Natural killer cell (primary cell): ENCODE measurements at regions not wholly inside any gene's neighbourhood (a gene's known extent, or its start where the extent isn't known, plus 50 kb on each side); places are given as distances from the start of the nearest gene placed in this dataset.
A peak's percentile ranks its signal among the peaks of the same experiment; 100 is the strongest.

Experiments used
- ATAC-seq, 3 donors: fragments of 150-1000 bp in 2 of 3; fragments of 200-7000 bp in 1 of 3; cut with Tn5 transposase; 1 replicate in 1 of 3; 2 replicates in 2 of 3; pipeline ENCODE4 v1.10.0; 2021; ENCODE audit warnings: mild to moderate bottlenecking in 2 of 3, moderate library complexity in 2 of 3
- DNase-seq, 2 donors: peaks; one replicate each; pipeline versions ENCODE4 v3.0.0 to v3.0.0-alpha.2; 2013 to 2021; ENCODE audit warnings: mixed read lengths in 1 of 2
- H3K27ac ChIP-seq: one replicate; pipeline ENCODE4 v1.5.1; 2013; ENCODE audit warnings: mild to moderate bottlenecking, low read length
- H3K27me3 ChIP-seq: one replicate; pipeline ENCODE4 v1.6.1; 2013; ENCODE audit warnings: low read length; ENCODE audit not compliant: control insufficient read depth, insufficient read depth
- H3K36me3 ChIP-seq: one replicate; pipeline ENCODE4 v1.6.1; 2013; ENCODE audit warnings: low read length; ENCODE audit not compliant: control insufficient read depth, insufficient read depth
- H3K4me1 ChIP-seq: one replicate; pipeline ENCODE4 v1.6.1; 2013; ENCODE audit warnings: low read length; ENCODE audit not compliant: control insufficient read depth, insufficient read depth
- H3K4me3 ChIP-seq: one replicate; pipeline ENCODE4 v1.5.1; 2013; ENCODE audit warnings: low read length
- H3K9me3 ChIP-seq: one replicate; pipeline ENCODE4 v1.6.1; 2013; ENCODE audit warnings: low read length; ENCODE audit not compliant: control insufficient read depth, insufficient read depth
- H3K27ac Mint-ChIP-seq, 2 donors: one replicate each; pipeline ENCODE4 v1.8.0; 2022; ENCODE audit warnings: mild to moderate bottlenecking in 2 of 2, mixed read lengths in 2 of 2, moderate library complexity in 1 of 2
- H3K27me3 Mint-ChIP-seq, 2 donors: one replicate each; pipeline ENCODE4 v1.8.0; 2022; ENCODE audit warnings: low read depth in 2 of 2, mixed read lengths in 2 of 2
- H3K36me3 Mint-ChIP-seq: one replicate; pipeline ENCODE4 v1.8.0; 2022; ENCODE audit warnings: mixed read lengths
- H3K4me1 Mint-ChIP-seq, 2 donors: one replicate each; pipeline ENCODE4 v1.8.0; 2022; ENCODE audit warnings: mixed read lengths in 2 of 2
- H3K4me3 Mint-ChIP-seq: one replicate; pipeline ENCODE4 v1.8.0; 2022; ENCODE audit warnings: mild to moderate bottlenecking, moderate library complexity, mixed read lengths
- H3K9me3 Mint-ChIP-seq, 2 donors: one replicate each; pipeline ENCODE4 v1.8.0; 2022; ENCODE audit warnings: mixed read lengths in 2 of 2
- CTCF ChIP-seq: fragments of 200-600 bp; IDR thresholded peaks from one replicate; pipeline ENCODE4 v1.8.0; 2022; ENCODE audit warnings: antibody characterized with exemption
- WGBS: methylation state at CpG from one replicate; pipeline ENCODE4 v1.1.7; 2013; ENCODE audit warnings: missing lambda C conversion rate; ENCODE audit not compliant: insufficient coverage; 5-methylcytosine and 5-hydroxymethylcytosine counted together
- intact Hi-C: fragments of 100-400 bp; cut with micrococcal nuclease; formaldehyde crosslinking; loops from one replicate; pipeline ENCODE4 v1.14.2; 2022

DNA sequence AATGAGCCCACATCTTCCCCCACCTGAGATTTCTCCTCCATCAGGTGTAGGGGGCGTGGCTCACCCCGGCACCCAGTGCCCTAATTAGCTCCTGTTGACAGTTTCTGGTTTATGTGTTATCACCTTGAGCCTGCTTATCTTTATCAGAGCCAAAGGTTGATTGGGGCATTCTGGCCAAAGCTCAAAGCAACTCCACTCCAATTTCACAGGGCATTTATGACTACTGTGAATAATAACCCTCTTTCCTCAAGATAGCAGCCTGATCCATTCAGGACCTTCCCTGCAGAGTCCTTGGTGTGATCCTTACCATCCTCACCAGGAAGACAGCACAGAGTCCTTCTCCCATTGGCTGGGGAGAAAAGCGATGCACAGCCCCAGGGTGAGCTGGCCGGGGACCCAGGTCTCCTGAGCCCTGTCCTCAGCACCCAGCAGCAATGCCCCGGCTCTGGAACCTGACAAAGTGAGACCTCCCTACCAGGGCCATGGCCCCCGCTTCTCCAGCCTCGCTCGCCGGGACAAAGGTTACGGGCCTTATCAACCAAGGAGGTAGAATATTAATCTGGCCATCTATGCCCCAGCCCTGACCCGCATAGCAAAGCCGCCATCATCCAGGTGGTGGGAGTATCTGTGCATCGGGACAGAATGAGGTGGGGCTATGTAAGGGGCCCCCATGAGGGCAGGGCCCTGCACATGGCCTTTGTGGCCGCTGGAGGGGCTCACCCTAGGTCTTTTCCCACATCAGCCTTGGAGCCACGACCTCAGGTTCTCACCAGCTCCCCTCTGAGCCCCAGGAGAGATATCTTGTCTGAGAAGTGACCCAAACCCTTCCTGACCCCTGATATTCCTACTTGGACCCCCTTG, 64.5 kb downstream of the ZFP36L2 start:
- no peak for TF ChIP-seq CTCF
- no peaks in the 10 kb centered on the region for H3K36me3 Mint-ChIP-seq

DNA sequence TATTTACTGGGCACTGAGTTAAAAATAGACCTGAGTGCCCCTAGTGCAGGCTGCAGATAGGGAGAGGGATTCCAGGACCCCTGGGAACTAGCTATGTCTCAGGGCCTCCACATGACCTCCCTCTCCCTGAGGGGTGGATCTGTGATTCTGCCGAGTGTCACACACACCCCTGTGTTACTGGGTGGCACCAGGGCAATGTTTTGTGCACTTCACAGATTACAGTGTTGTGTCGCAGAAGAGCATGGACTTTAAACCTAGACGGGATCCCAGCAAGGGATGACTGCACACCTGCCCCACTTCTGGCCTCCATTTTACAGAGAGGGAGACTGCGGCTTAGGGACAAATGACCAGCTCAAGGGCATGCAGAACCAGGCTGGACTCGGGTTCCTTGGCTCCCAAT, 65.6 kb downstream of the ZFP36L2 start:
- peaks cover 33 to 46% of the 10 kb centered on the region in 2 donors for H3K4me1 Mint-ChIP-seq
- intact Hi-C loops = no loop called here
- no peaks in the 10 kb centered on the region for H3K36me3 Mint-ChIP-seq
- Histone ChIP-seq H3K27me3 (no peaks in the 10 kb centered on the region), H3K4me1 (peaks cover 70% of the 10 kb centered on the region), H3K4me3 (no peak overlapping the region), H3K36me3 (no peaks in the 10 kb centered on the region), H3K27ac (peak overlapping the region; percentile 97), H3K9me3 (no peaks in the 10 kb centered on the region)
- H3K4me3 Mint-ChIP-seq = no peak overlapping the region
- H3K27me3 Mint-ChIP-seq = no peaks in the 10 kb centered on the region
- H3K27ac Mint-ChIP-seq = peak overlapping the region; percentile 95 to 97
- ATAC-seq (no peak), DNase-seq (no peak)
- TF ChIP-seq CTCF = no peak
- H3K9me3 Mint-ChIP-seq = no peaks in the 10 kb centered on the region
- WGBS = 78% methylated on average over 5 of the region's 5 CpGs

More for the DNA sequence above, 64.5 kb downstream of the ZFP36L2 start:
- ATAC-seq (no peak), DNase-seq (no peak)
- peak overlapping the region; percentile 95 to 97 for H3K27ac Mint-ChIP-seq
- no peaks in the 10 kb centered on the region for H3K9me3 ChIP-seq
- 92% methylated on average over 15 of the region's 15 CpGs for WGBS
- intact Hi-C loops = no loop called here
- H3K27ac ChIP-seq = no peak overlapping the region
- H3K4me1 ChIP-seq = peaks cover 68% of the 10 kb centered on the region
- no peaks in the 10 kb centered on the region for H3K9me3 Mint-ChIP-seq
- no peaks in the 10 kb centered on the region for H3K36me3 ChIP-seq
- H3K4me3 Mint-ChIP-seq = peak overlapping the region; percentile 13
- H3K27me3 Mint-ChIP-seq = no peaks in the 10 kb centered on the region
- no peaks in the 10 kb centered on the region for H3K27me3 ChIP-seq
- H3K4me1 Mint-ChIP-seq = peaks cover 34 to 45% of the 10 kb centered on the region in 2 donors
- no peak overlapping the region for H3K4me3 ChIP-seq

- H3K4me1 ChIP-seq = peaks cover 75% of the 10 kb centered on the region
- H3K4me3 ChIP-seq = no peak overlapping the region
These were observed 66.6 kb downstream of the ZFP36L2 start for GRCh38 chr2:43159797-43160196.

More at GRCh38 chr2:43159797-43160196, 66.6 kb downstream of the ZFP36L2 start:
- peak overlapping the region; percentile 64 for H3K4me3 Mint-ChIP-seq
- no peaks in the 10 kb centered on the region for H3K36me3 Mint-ChIP-seq
- H3K27ac ChIP-seq = peak overlapping the region; percentile 97
- no peak for ATAC-seq
- peaks cover 27 to 44% of the 10 kb centered on the region in 2 donors for H3K4me1 Mint-ChIP-seq
- DNase-seq = peak in 1 of 2 donors; percentile 46
- H3K9me3 Mint-ChIP-seq = no peaks in the 10 kb centered on the region
- H3K27me3 ChIP-seq = no peaks in the 10 kb centered on the region
- peak overlapping the region; percentile 95 to 97 for H3K27ac Mint-ChIP-seq
- intact Hi-C loops = loop anchor here (1.0 to 2.0 kb wide), 4 partner anchors 15 to 67 kb away; partner anchors contain the start of gene ZFP36L2
- H3K36me3 ChIP-seq = no peaks in the 10 kb centered on the region
- TF ChIP-seq CTCF = no peak
- H3K27me3 Mint-ChIP-seq = no peaks in the 10 kb centered on the region
- WGBS = 56% methylated on average over 7 of the region's 7 CpGs
- no peaks in the 10 kb centered on the region for H3K9me3 ChIP-seq
